ENCODE measurements at regions not wholly inside any gene's neighbourhood (a gene's known extent, or its start where the extent isn't known, plus 50 kb on each side); places are given as distances from the start of the nearest gene placed in this dataset.

GRCh38 chr3:135691240-135691639 lies 274.3 kb upstream of the PPP2R3A start:
- TF ChIP-seq, protein P1, sequence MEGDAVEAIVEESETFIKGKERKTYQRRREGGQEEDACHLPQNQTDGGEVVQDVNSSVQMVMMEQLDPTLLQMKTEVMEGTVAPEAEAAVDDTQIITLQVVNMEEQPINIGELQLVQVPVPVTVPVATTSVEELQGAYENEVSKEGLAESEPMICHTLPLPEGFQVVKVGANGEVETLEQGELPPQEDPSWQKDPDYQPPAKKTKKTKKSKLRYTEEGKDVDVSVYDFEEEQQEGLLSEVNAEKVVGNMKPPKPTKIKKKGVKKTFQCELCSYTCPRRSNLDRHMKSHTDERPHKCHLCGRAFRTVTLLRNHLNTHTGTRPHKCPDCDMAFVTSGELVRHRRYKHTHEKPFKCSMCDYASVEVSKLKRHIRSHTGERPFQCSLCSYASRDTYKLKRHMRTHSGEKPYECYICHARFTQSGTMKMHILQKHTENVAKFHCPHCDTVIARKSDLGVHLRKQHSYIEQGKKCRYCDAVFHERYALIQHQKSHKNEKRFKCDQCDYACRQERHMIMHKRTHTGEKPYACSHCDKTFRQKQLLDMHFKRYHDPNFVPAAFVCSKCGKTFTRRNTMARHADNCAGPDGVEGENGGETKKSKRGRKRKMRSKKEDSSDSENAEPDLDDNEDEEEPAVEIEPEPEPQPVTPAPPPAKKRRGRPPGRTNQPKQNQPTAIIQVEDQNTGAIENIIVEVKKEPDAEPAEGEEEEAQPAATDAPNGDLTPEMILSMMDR (IDR thresholded peaks at IDR 0.05) = no peak
- no peak for TF ChIP-seq POLR2A (IDR thresholded peaks at IDR 0.05)
